Endothelial cell of umbilical vein (primary cell): ENCODE measurements at regions not wholly inside any gene's neighbourhood (a gene's known extent, or its start where the extent isn't known, plus 50 kb on each side); places are given as distances from the start of the nearest gene placed in this dataset.

ENCODE experiments used
- BruUV-seq: library from RNA; stranded (reverse); fragments of 400-500 nt; replicated peaks from 2 replicates; lab custom pipeline; 2021; lab: Mats Ljungman, UMichigan
- CTCF ChIA-PET: fragments of 300-600, 350-600 bp; sonication (Branson Sonifier 250); formaldehyde crosslinking; loops from one replicate; lab custom pipeline; 2021; ENCODE audit warnings: antibody characterized with exemption, inconsistent platforms; lab: Charles Lee
- POLR2A ChIA-PET: fragments of 300-600, 350-600 bp; sonication (Branson Sonifier 250); formaldehyde crosslinking; loops from one replicate; lab custom pipeline; 2021; ENCODE audit warnings: antibody characterized with exemption, inconsistent platforms; lab: Charles Lee
- DNase-seq: peaks from one replicate; pipeline ENCODE4 v3.0.0-alpha.2; 2011; ENCODE audit warnings: low read depth, low spot score
- FAIRE-seq: peaks from 2 replicates; lab custom pipeline; 2011; peaks lifted over from hg19 to GRCh38; lab: Jason Lieb, UNC
- H2AFZ ChIP-seq: 2 replicates; pipeline ENCODE4 v1.6.0; 2012; ENCODE audit warnings: low read depth, low read length, control low read depth, inconsistent platforms
- H3K27ac ChIP-seq: 2 replicates; pipeline ENCODE4 v1.5.1; 2011; ENCODE audit warnings: low read depth, mild to moderate bottlenecking, control low read depth, low read length, moderate library complexity; ENCODE audit not compliant: insufficient read depth
- H3K27me3 ChIP-seq, 2 experiments: 2 replicates each; pipeline versions ENCODE4 v1.6.0 to v1.6.1; 2011; ENCODE audit warnings: low read length in 2 of 2, mixed read lengths in 1 of 2; ENCODE audit not compliant: control insufficient read depth in 2 of 2, insufficient read depth in 2 of 2
- H3K36me3 ChIP-seq, 2 experiments: 2 replicates in 1 of 2; 3 replicates in 1 of 2; pipeline ENCODE4 v1.5.1; 2011; ENCODE audit warnings: low read length in 2 of 2, mild to moderate bottlenecking in 1 of 2, moderate library complexity in 1 of 2; ENCODE audit not compliant: control insufficient read depth in 2 of 2, insufficient read depth in 2 of 2; ENCODE audit errors: extremely low read depth in 1 of 2
- H3K4me1 ChIP-seq: 3 replicates; pipeline ENCODE4 v1.5.1; 2011; ENCODE audit warnings: mild to moderate bottlenecking, low read length; ENCODE audit not compliant: control insufficient read depth, insufficient read depth; ENCODE audit errors: extremely low read depth
- H3K4me2 ChIP-seq: 2 replicates; pipeline ENCODE4 v1.6.1; 2011; ENCODE audit warnings: low read length, control low read depth, mixed read lengths; ENCODE audit not compliant: insufficient read depth
- H3K4me3 ChIP-seq, 3 experiments: fragments of 200-600 bp in 1 of 3; sonication (generic), shearing (Covaris generic) in 1 of 3; replicated peaks in 1 of 3; 2 replicates each; pipeline ENCODE4 v1.5.1; 2011 to 2016; ENCODE audit warnings: control low read depth in 3 of 3, low read length in 3 of 3, mild to moderate bottlenecking in 2 of 3, inconsistent platforms in 1 of 3, low read depth in 1 of 3, moderate library complexity in 1 of 3; ENCODE audit not compliant: insufficient read depth in 1 of 3
- H3K79me2 ChIP-seq: 2 replicates; pipeline ENCODE4 v1.6.0; 2012; ENCODE audit warnings: low read length, inconsistent platforms; ENCODE audit not compliant: control insufficient read depth, insufficient read depth
- H3K9ac ChIP-seq: replicated peaks from 2 replicates; pipeline ENCODE3; 2011; ENCODE audit warnings: low read length, control low read depth; ENCODE audit not compliant: insufficient read depth; ENCODE audit errors: extremely low read depth
- H3K9me1 ChIP-seq: replicated peaks from 3 replicates; pipeline ENCODE4 v1.6.0; 2011; ENCODE audit warnings: mild to moderate bottlenecking, low read length; ENCODE audit not compliant: control insufficient read depth, insufficient read depth; ENCODE audit errors: extremely low read depth
- H3K9me3 ChIP-seq: replicated peaks from 2 replicates; pipeline ENCODE4 v1.5.1; 2012; ENCODE audit warnings: low read length, inconsistent platforms; ENCODE audit not compliant: control insufficient read depth, insufficient read depth
- H4K20me1 ChIP-seq: replicated peaks from 2 replicates; pipeline ENCODE3; 2011; ENCODE audit warnings: mild to moderate bottlenecking, low read length; ENCODE audit not compliant: control insufficient read depth, insufficient read depth; ENCODE audit errors: extremely low read depth
- EZH2 ChIP-seq: IDR thresholded peaks from 2 replicates; pipeline ENCODE4 v1.6.1; 2012; ENCODE audit warnings: borderline replicate concordance, low read depth, mild to moderate bottlenecking, moderate library complexity, low read length, inconsistent platforms; ENCODE audit not compliant: severe bottlenecking
- FOS ChIP-seq: IDR thresholded peaks from 2 replicates; pipeline ENCODE4 v1.6.1; 2011; ENCODE audit warnings: mild to moderate bottlenecking, low read length, moderate library complexity, borderline replicate concordance; ENCODE audit not compliant: insufficient read depth
- GATA2 ChIP-seq: IDR thresholded peaks from 2 replicates; pipeline ENCODE4 v1.7.0; 2011; ENCODE audit warnings: low read depth, mild to moderate bottlenecking, moderate library complexity, mixed read lengths, low read length; ENCODE audit not compliant: insufficient read length, insufficient read depth
- JUN ChIP-seq: IDR thresholded peaks from 2 replicates; pipeline ENCODE4 v1.6.1; 2011; ENCODE audit warnings: borderline replicate concordance, low read depth; ENCODE audit not compliant: insufficient read length, insufficient read depth
- MYC ChIP-seq: IDR thresholded peaks from one replicate; pipeline ENCODE4 v1.6.1; 2011; ENCODE audit warnings: mild to moderate bottlenecking, low read depth, low read length
- POLR2A ChIP-seq: IDR thresholded peaks from 2 replicates; pipeline ENCODE4 v1.6.1; 2012; ENCODE audit warnings: low read depth, mild to moderate bottlenecking, control low read depth, low read length
- POLR2AphosphoS5 ChIP-seq: IDR thresholded peaks from 2 replicates; pipeline ENCODE4 v1.6.1; 2012; ENCODE audit warnings: low read depth, mild to moderate bottlenecking, control low read depth, low read length, moderate library complexity; ENCODE audit not compliant: insufficient read depth
- dilution Hi-C: fragments of 300-500 bp; cut with MboI; formaldehyde crosslinking; loops from one replicate; pipeline ENCODE4 v1.15.0; 2019; ENCODE audit warnings: low sequenced_read_pairs; ENCODE audit not compliant: extremely low pct_ligation_motif_present
- intact Hi-C: fragments of 100-400 bp; cut with micrococcal nuclease; formaldehyde crosslinking; loops from one replicate; pipeline ENCODE4 v1.10.0; 2022
- TF ChIP-seq, protein P1 (sequence below), 2 donors: IDR thresholded peaks; 1 replicate in 1 of 2; 2 replicates in 1 of 2; pipeline ENCODE4 v1.5.1; 2011; ENCODE audit warnings: low read length in 2 of 2, mild to moderate bottlenecking in 2 of 2, moderate library complexity in 2 of 2, control low read depth in 1 of 2, inconsistent platforms in 1 of 2, low read depth in 1 of 2; ENCODE audit not compliant: insufficient read depth in 1 of 2; ENCODE audit errors: extremely low read depth in 1 of 2
- TF ChIP-seq, protein P2 (sequence below): IDR thresholded peaks from 2 replicates; pipeline ENCODE4 v1.6.1; 2011; ENCODE audit not compliant: insufficient read depth, insufficient read length

DNA sequence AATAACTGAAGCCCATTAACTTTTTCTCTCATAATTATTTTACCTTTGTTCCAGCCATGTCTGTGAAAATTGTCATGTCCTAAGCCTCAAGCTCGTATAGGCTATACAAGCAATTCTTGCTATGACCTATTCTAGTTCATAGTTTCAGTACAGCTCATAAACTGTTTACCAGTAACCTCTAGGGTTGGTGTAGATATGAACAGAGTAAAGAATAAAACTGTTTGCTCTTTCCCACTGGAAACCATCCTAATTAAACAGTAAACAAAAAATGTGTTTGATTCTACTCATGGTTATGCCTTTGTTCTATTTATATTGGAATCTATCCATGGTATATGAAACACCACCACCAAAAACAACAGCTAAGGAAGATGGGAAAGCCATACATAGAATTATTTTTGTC lies 1444.0 kb upstream of the PCDH7 start:
- Histone ChIP-seq H3K4me3 (no peak overlapping the region), H4K20me1 (no peaks in the 10 kb centered on the region), H3K79me2 (no peaks in the 10 kb centered on the region), H3K27me3 (no peaks in the 10 kb centered on the region), H3K36me3 (no peaks in the 10 kb centered on the region), H3K4me1 (peaks cover 19% of the 10 kb centered on the region), H3K9me1 (peaks cover 2% of the 10 kb centered on the region), H3K4me2 (no peak overlapping the region), H3K27ac (no peak overlapping the region), H3K9me3 (no peaks in the 10 kb centered on the region), H3K9ac (no peak overlapping the region), H2AFZ (no peak overlapping the region)
- POLR2A ChIA-PET: no interaction called here
- FAIRE-seq: no peak
- no TSS peak for BruUV-seq
- TF ChIP-seq MYC: no peak
- TF ChIP-seq POLR2A: no peak
- no peak for TF ChIP-seq JUN
- TF ChIP-seq POLR2AphosphoS5: no peak
- TF ChIP-seq, protein P1, sequence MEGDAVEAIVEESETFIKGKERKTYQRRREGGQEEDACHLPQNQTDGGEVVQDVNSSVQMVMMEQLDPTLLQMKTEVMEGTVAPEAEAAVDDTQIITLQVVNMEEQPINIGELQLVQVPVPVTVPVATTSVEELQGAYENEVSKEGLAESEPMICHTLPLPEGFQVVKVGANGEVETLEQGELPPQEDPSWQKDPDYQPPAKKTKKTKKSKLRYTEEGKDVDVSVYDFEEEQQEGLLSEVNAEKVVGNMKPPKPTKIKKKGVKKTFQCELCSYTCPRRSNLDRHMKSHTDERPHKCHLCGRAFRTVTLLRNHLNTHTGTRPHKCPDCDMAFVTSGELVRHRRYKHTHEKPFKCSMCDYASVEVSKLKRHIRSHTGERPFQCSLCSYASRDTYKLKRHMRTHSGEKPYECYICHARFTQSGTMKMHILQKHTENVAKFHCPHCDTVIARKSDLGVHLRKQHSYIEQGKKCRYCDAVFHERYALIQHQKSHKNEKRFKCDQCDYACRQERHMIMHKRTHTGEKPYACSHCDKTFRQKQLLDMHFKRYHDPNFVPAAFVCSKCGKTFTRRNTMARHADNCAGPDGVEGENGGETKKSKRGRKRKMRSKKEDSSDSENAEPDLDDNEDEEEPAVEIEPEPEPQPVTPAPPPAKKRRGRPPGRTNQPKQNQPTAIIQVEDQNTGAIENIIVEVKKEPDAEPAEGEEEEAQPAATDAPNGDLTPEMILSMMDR (IDR thresholded peaks at IDR 0.05; ENCODE audit: extremely low read depth in 1 of 2, insufficient read depth in 1 of 2, low read depth in 1 of 2, low read length in 2 of 2): no peak
- no peak for TF ChIP-seq FOS
- TF ChIP-seq GATA2: no peak
- no peak for TF ChIP-seq EZH2
- TF ChIP-seq, protein P2, sequence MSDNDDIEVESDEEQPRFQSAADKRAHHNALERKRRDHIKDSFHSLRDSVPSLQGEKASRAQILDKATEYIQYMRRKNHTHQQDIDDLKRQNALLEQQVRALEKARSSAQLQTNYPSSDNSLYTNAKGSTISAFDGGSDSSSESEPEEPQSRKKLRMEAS: no peak
- intact Hi-C loops (loop anchor here (5.0 kb wide), 1 partner anchor 194 kb away; no protein-coding TSS in a partner anchor), dilution Hi-C loops (no loop called here)
- CTCF ChIA-PET: interaction anchor here (0.6 to 1.2 kb wide), 3 partner anchors 12 to 182 kb away, joined by 3 to 4 read pairs (median 3); no protein-coding TSS in a partner anchor
- peak; percentile 37 for DNase-seq
